Duodenal mucosa (tissue), 2 donors: ENCODE measurements at regions not wholly inside any gene's neighbourhood (a gene's known extent, or its start where the extent isn't known, plus 50 kb on each side); places are given as distances from the start of the nearest gene placed in this dataset.

Source experiments
- H3K27ac ChIP-seq: one replicate; pipeline ENCODE4 v1.7.0; 2013; ENCODE audit warnings: low read depth, low read length
- H3K27me3 ChIP-seq, 2 donors: one replicate each; pipeline ENCODE4 v1.7.0; 2013; ENCODE audit warnings: low read length in 2 of 2, control low read depth in 1 of 2; ENCODE audit not compliant: insufficient read depth in 2 of 2, control insufficient read depth in 1 of 2
- H3K36me3 ChIP-seq, 2 donors: one replicate each; pipeline ENCODE4 v1.7.0; 2013; ENCODE audit warnings: low read length in 2 of 2, control low read depth in 1 of 2; ENCODE audit not compliant: insufficient read depth in 2 of 2, control insufficient read depth in 1 of 2
- H3K4me1 ChIP-seq, 2 donors: one replicate each; pipeline ENCODE4 v1.7.0; 2013; ENCODE audit warnings: low read length in 2 of 2, control low read depth in 1 of 2; ENCODE audit not compliant: insufficient read depth in 2 of 2, control insufficient read depth in 1 of 2
- H3K4me3 ChIP-seq, 2 donors: one replicate each; pipeline ENCODE4 v1.7.0; 2013; ENCODE audit warnings: low read length in 2 of 2, low read depth in 1 of 2
- H3K9ac ChIP-seq, 2 donors: one replicate each; pipeline ENCODE4 v1.7.0; 2013; ENCODE audit warnings: low read length in 2 of 2, low read depth in 1 of 2
- H3K9me3 ChIP-seq, 2 donors: one replicate each; pipeline ENCODE4 v1.7.0; 2013; ENCODE audit warnings: low read length in 2 of 2, control low read depth in 1 of 2; ENCODE audit not compliant: control insufficient read depth in 1 of 2

GRCh38 chr2:182611009-182611408 lies 105.0 kb upstream of the DNAJC10 start:
- no peak overlapping the region for H3K4me3 ChIP-seq
- no peaks in the 10 kb centered on the region for H3K9me3 ChIP-seq
- no peaks in the 10 kb centered on the region for H3K27me3 ChIP-seq
- H3K4me1 ChIP-seq = no peaks in the 10 kb centered on the region
- H3K36me3 ChIP-seq = no peaks in the 10 kb centered on the region
- H3K9ac ChIP-seq = no peak overlapping the region
- no peak overlapping the region for H3K27ac ChIP-seq

- H3K9me3 ChIP-seq = no peaks in the 10 kb centered on the region
- H3K27me3 ChIP-seq = no peaks in the 10 kb centered on the region
- H3K9ac ChIP-seq = no peak overlapping the region
- no peaks in the 10 kb centered on the region for H3K36me3 ChIP-seq
- H3K4me1 ChIP-seq = no peaks in the 10 kb centered on the region
- H3K4me3 ChIP-seq = no peak overlapping the region
- no peak overlapping the region for H3K27ac ChIP-seq
Observed at GRCh38 chr2:182615036-182615435, 101.0 kb upstream of the DNAJC10 start.

- no peak overlapping the region for H3K27ac ChIP-seq
- H3K9me3 ChIP-seq = no peaks in the 10 kb centered on the region
- no peak overlapping the region for H3K9ac ChIP-seq
- H3K27me3 ChIP-seq = no peaks in the 10 kb centered on the region
- H3K36me3 ChIP-seq = no peaks in the 10 kb centered on the region
- no peak overlapping the region for H3K4me3 ChIP-seq
- H3K4me1 ChIP-seq = no peaks in the 10 kb centered on the region
Observed at GRCh38 chr2:182616471-182617393, 99.3 kb upstream of the DNAJC10 start.

DNA sequence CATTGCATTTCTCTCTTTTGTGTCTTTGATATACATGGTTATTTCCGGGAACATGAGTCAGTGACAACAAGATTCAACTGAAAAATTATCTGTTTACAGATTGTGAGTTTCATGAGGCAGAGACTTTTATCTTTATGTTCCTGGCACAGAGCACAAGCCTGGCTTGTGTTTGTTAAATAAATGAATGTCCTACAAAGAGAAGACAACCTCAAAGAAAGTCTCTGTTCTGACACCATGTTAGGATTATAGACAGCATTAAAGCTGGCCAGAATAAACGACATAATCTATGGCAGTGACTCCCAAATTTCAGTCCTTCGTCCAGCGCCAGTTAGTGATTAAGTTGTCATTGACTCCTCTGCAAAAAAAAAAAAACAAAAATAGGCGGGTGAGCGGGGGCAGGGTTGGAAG lies 97.4 kb upstream of the DNAJC10 start:
- Histone ChIP-seq H3K36me3 (no peaks in the 10 kb centered on the region), H3K4me3 (no peak overlapping the region), H3K27me3 (no peaks in the 10 kb centered on the region), H3K27ac (no peak overlapping the region), H3K9ac (no peak overlapping the region), H3K9me3 (no peaks in the 10 kb centered on the region), H3K4me1 (no peaks in the 10 kb centered on the region)

DNA sequence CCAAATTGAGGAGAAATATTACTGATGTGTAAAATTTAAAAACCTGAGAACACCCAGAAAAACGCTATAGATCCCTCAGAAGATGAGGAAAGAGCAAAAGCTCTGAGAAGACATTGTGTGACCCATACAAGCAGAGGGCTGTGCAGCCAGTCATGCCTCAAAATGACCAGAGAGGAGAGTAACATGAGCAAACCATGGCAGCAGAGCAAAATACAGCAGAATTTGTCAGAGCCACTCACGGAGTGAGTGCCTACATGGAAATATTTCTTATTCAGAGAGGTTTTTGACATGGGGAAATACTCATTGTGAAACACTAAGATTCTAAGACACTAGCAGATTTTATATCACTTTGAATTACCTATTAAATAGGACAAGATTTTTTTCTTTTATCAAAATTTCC lies 96.8 kb upstream of the DNAJC10 start:
- no peak overlapping the region for H3K27ac ChIP-seq
- H3K27me3 ChIP-seq = no peaks in the 10 kb centered on the region
- H3K4me1 ChIP-seq = no peaks in the 10 kb centered on the region
- H3K36me3 ChIP-seq = no peaks in the 10 kb centered on the region
- no peaks in the 10 kb centered on the region for H3K9me3 ChIP-seq
- no peak overlapping the region for H3K4me3 ChIP-seq
- H3K9ac ChIP-seq = no peak overlapping the region

DNA sequence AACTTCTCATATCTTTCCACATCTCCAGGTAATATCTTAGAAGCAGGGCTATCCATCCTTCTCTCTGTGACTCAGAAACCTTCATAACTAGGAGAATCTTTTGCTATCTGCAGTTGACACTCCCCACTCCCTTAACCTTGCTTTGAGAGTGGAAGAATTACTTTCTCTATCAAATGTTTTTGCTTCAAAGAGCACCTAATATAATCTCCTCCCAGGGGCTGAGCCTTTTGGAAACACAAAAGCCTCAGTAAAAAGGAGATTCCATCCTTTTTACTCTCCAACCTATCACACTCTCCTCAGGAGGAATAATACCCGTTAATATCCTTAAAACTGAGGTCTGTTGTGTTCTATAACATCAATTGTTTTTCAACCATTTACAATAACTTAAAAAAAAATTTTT lies 94.9 kb upstream of the DNAJC10 start:
- Histone ChIP-seq H3K36me3 (no peaks in the 10 kb centered on the region), H3K27me3 (no peaks in the 10 kb centered on the region), H3K27ac (no peak overlapping the region), H3K9ac (no peak overlapping the region), H3K4me3 (no peak overlapping the region), H3K9me3 (no peaks in the 10 kb centered on the region), H3K4me1 (no peaks in the 10 kb centered on the region)

- Histone ChIP-seq H3K4me1 (no peaks in the 10 kb centered on the region), H3K9me3 (no peaks in the 10 kb centered on the region), H3K27ac (no peak overlapping the region), H3K36me3 (no peaks in the 10 kb centered on the region), H3K27me3 (no peaks in the 10 kb centered on the region), H3K4me3 (no peak overlapping the region), H3K9ac (no peak overlapping the region)
Observed at GRCh38 chr2:182621810-182622209, 94.2 kb upstream of the DNAJC10 start.

DNA sequence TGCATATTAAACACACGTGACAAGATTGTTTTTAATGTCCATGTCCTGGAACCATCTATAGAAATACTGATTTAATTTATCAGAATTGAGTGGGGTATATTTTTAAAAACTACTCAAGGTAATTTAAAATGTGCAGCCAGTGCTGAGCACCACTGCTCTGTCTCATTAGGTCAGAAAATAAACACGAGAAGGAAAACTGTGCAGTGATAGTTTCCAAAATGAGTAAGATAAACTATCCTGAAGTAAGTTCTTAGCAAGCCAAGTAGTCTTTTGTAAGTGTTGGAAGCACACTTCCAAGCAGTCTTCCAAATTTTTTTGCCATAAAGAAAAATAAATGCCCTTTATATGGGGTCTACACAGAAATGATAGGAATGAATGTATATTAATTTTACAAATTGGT lies 93.8 kb upstream of the DNAJC10 start:
- H3K9ac ChIP-seq = no peak overlapping the region
- H3K4me3 ChIP-seq = no peak overlapping the region
- no peaks in the 10 kb centered on the region for H3K9me3 ChIP-seq
- no peaks in the 10 kb centered on the region for H3K4me1 ChIP-seq
- H3K27ac ChIP-seq = no peak overlapping the region
- H3K27me3 ChIP-seq = no peaks in the 10 kb centered on the region
- no peaks in the 10 kb centered on the region for H3K36me3 ChIP-seq

GRCh38 chr2:182625814-182626213 lies 90.2 kb upstream of the DNAJC10 start:
- H3K4me3 ChIP-seq = no peak overlapping the region
- no peaks in the 10 kb centered on the region for H3K36me3 ChIP-seq
- H3K27me3 ChIP-seq = no peaks in the 10 kb centered on the region

DNA sequence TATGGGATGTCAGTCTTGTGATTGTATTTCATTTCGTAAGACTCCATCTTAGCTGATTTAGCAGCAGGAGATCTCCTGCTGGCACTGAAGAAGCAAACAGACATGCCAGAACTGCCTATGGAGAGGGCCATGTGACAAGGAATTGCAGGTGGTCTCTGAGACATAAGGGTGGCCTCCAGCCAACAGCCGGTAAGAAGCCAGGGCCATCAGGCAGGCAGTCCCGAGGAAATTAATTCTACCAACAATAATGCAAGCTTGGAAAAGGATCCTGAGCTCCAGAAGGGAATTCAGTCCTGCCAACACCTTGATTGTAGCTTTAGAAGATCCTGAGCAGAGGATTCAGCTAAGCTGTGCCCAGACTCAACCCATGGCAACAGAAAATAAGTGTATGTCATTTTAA lies 87.1 kb upstream of the DNAJC10 start:
- Histone ChIP-seq H3K27ac (no peak overlapping the region), H3K4me3 (no peak overlapping the region), H3K4me1 (no peaks in the 10 kb centered on the region), H3K9me3 (no peaks in the 10 kb centered on the region), H3K36me3 (no peaks in the 10 kb centered on the region), H3K27me3 (no peaks in the 10 kb centered on the region), H3K9ac (no peak overlapping the region)

More at GRCh38 chr2:182625814-182626213, 90.2 kb upstream of the DNAJC10 start:
- Histone ChIP-seq H3K9me3 (no peaks in the 10 kb centered on the region), H3K4me1 (no peaks in the 10 kb centered on the region), H3K27ac (no peak overlapping the region), H3K9ac (no peak overlapping the region)
